ENCODE measurements at regions not wholly inside any gene's neighbourhood (a gene's known extent, or its start where the extent isn't known, plus 50 kb on each side); places are given as distances from the start of the nearest gene placed in this dataset.

DNA sequence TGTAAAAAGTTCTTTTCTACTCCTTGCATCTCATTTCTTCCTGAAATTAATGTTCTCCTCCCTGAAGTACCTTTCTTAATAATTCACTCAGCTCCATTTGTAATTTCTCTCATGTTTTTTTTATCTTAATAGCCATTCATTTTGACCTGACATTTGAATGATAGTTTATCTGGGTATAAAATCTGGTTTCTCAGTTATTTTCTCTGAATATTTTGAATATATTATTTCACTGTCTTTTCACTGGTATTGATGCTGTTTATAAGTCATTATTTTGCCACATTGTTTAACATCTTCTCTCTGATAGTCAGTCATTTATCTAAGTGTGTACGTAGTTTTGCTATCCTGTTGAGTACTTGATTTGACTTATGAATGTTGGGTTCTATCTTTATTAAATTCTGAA is 68.8 kb upstream of the ARHGAP18 start:
- Histone ChIP-seq H3K36me3 (no peaks in the 10 kb centered on the region), H3K4me1 (peaks cover 0 to 8% of the 10 kb centered on the region in 2 donors), H3K4me3 (no peak overlapping the region), H3K27ac (no peak overlapping the region), H3K9me3 (peaks cover 0 to 14% of the 10 kb centered on the region in 2 donors), H3K27me3 (no peaks in the 10 kb centered on the region)
- no peak for TF ChIP-seq CTCF (IDR thresholded peaks at IDR 0.05)
- no peak for DNase-seq (ENCODE audit: low spot score)

DNA sequence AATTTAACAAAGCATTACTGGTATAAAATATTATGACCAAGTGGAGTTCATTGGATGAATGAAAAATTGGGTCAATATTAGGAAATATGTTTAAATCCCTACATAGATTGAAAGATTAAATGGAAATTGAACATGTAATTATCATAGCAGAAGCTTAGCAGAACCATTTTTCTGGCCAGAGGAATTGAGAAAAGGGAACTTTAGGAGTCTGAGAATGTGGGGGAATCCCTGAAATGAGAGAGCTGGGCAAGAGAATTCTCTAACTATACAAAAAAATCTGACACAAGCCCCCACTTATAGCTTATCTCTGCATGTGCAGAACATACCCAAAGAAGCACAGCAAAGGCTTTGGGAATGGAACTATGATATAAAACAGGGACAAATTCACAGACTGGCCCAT is 67.4 kb upstream of the ARHGAP18 start:
- H3K4me3 ChIP-seq = no peak overlapping the region
- H3K27me3 ChIP-seq = no peaks in the 10 kb centered on the region
- peaks cover 0 to 8% of the 10 kb centered on the region in 2 donors for H3K4me1 ChIP-seq
- no peak for TF ChIP-seq CTCF (IDR thresholded peaks at IDR 0.05)
- H3K36me3 ChIP-seq = no peaks in the 10 kb centered on the region
- H3K9me3 ChIP-seq = peaks cover 0 to 14% of the 10 kb centered on the region in 2 donors
- DNase-seq (ENCODE audit: low spot score) = no peak
- H3K27ac ChIP-seq = no peak overlapping the region

DNA sequence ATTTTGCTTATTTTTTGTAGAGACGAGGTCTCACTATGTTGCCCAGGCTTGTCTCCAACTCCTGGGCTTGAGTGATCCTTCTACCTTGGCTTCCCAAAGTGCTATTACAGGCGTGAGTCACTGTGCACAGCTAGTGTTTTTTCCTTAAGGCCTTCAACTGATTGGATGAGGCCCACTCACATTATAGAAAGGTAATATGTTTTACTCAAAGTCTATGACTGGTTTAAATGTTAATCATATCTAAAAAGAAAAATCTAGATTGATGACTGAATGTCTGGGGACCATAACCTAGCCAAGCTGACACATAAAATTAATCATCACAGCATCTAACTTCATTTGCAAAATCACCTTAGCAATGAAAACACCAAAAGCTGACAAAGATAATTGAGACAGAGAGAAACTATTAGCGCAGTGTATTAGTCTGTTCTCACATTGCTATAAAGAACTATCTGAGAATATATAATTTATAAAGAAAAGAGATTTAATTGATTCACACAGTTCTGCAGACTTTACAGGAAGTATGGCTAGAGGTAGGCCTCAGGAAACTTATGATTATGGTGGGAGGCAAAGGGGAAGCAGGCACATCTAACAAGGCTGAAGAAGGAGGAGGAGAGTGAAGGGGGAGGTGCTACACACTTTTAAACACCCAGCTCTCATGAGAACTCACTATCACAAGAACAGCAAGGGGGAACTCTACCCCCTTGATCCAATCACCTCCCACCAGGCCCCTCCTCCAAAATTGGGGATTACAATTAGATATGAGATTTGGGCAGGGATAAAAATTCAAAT is 66.8 kb upstream of the ARHGAP18 start:
- Histone ChIP-seq H3K9me3 (peaks cover 0 to 14% of the 10 kb centered on the region in 2 donors), H3K27ac (no peak overlapping the region), H3K27me3 (no peaks in the 10 kb centered on the region), H3K4me1 (peaks cover 0 to 8% of the 10 kb centered on the region in 2 donors), H3K4me3 (no peak overlapping the region), H3K36me3 (no peaks in the 10 kb centered on the region)
- no peak for TF ChIP-seq CTCF (IDR thresholded peaks at IDR 0.05)
- no peak for DNase-seq (ENCODE audit: low spot score)

GRCh38 chr6:129774697-129775447 is 64.9 kb upstream of the ARHGAP18 start:
- H3K4me1 ChIP-seq = peaks cover 0 to 8% of the 10 kb centered on the region in 2 donors
- H3K4me3 ChIP-seq = peak overlapping the region in 1 of 2 donors; percentile 36
- H3K36me3 ChIP-seq = no peaks in the 10 kb centered on the region
- H3K27ac ChIP-seq = no peak overlapping the region
- TF ChIP-seq CTCF (IDR thresholded peaks at IDR 0.05) = peak; percentile 84 to 96
- DNase-seq (ENCODE audit: low spot score) = peak; percentile 64
- peaks cover 0 to 14% of the 10 kb centered on the region in 2 donors for H3K9me3 ChIP-seq
- H3K27me3 ChIP-seq = no peaks in the 10 kb centered on the region

GRCh38 chr6:129773304-129773703 is 63.3 kb upstream of the ARHGAP18 start:
- Histone ChIP-seq H3K4me1 (peaks cover 0 to 8% of the 10 kb centered on the region in 2 donors), H3K27me3 (no peaks in the 10 kb centered on the region), H3K9me3 (no peaks in the 10 kb centered on the region), H3K27ac (no peak overlapping the region), H3K36me3 (no peaks in the 10 kb centered on the region), H3K4me3 (no peak overlapping the region)
- no peak for TF ChIP-seq CTCF (IDR thresholded peaks at IDR 0.05)
- DNase-seq (ENCODE audit: low spot score) = no peak
